Calu3 (cell line): ENCODE measurements at regions not wholly inside any gene's neighbourhood (a gene's known extent, or its start where the extent isn't known, plus 50 kb on each side); places are given as distances from the start of the nearest gene placed in this dataset.

Source experiments
- BruUV-seq: library from RNA; stranded (reverse); fragments of 400-500 nt; replicated peaks from 2 replicates; lab custom pipeline; 2021; lab: Mats Ljungman, UMichigan
- CTCF ChIA-PET: fragments of 300-600 bp; sonication (Branson Sonifier 250); formaldehyde crosslinking; loops from one replicate; lab custom pipeline; 2022; ENCODE audit warnings: antibody characterized with exemption; lab: Charles Lee
- DNase-seq: peaks from one replicate; pipeline ENCODE4 v3.0.0; 2022
- H3K27ac Mint-ChIP-seq: one replicate; pipeline ENCODE4 v1.8.0; 2022; ENCODE audit warnings: mixed read lengths; ENCODE audit not compliant: unreplicated experiment
- H3K27me3 Mint-ChIP-seq: one replicate; pipeline ENCODE4 v1.8.0; 2022; ENCODE audit warnings: mixed read lengths; ENCODE audit not compliant: unreplicated experiment
- H3K36me3 Mint-ChIP-seq: one replicate; pipeline ENCODE4 v1.8.0; 2022; ENCODE audit warnings: mild to moderate bottlenecking, moderate library complexity, mixed read lengths; ENCODE audit not compliant: insufficient read depth, unreplicated experiment
- H3K4me1 Mint-ChIP-seq: one replicate; pipeline ENCODE4 v1.8.0; 2022; ENCODE audit warnings: mild to moderate bottlenecking, low read depth, mixed read lengths; ENCODE audit not compliant: unreplicated experiment
- H3K4me3 Mint-ChIP-seq: one replicate; pipeline ENCODE4 v1.8.0; 2022; ENCODE audit warnings: mild to moderate bottlenecking, low read depth, moderate library complexity, mixed read lengths; ENCODE audit not compliant: unreplicated experiment
- H3K9me3 Mint-ChIP-seq: one replicate; pipeline ENCODE4 v1.8.0; 2022; ENCODE audit warnings: low read depth, mixed read lengths; ENCODE audit not compliant: unreplicated experiment
- intact Hi-C: fragments of 100-400 bp; cut with micrococcal nuclease; formaldehyde crosslinking; loops from one replicate; pipeline ENCODE4 v1.10.0; 2022; ENCODE audit not compliant: unreplicated experiment
- TF ChIP-seq, protein P1 (sequence below): fragments of 200-600 bp; IDR thresholded peaks from one replicate; pipeline ENCODE4 v1.8.0; 2022; ENCODE audit warnings: antibody characterized with exemption; ENCODE audit not compliant: unreplicated experiment

DNA sequence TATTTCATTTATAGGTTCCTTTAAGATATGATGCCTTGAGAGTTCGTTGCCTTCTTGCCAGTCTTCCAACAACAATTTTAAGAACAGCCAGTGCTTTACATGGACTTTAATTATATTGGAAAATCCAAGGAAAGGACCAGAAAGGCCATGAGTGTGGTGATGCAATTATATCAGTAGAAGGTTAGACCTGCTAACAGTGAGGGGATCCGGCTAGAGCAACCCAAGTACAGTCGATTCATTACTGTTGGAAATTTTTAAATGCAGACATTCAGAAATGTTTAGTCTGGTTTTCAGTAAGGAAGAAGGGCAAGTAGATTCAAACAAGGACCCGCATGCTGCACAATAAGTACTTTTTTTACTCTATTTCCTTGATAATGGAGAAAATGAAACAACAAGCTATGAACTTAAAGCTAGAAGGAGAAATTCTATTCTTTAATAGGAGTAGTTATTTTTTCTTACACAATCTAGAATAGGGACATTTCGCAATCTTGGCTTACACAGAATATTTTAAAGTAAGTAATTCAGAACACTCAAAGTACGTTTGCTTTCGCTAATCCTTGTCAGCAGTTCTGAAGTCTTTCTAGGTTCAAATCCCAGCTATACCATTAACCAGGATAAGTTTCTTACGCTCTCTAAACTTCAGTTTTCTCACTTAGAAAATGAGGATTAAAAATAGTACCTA lies 405.5 kb downstream of the MEIS1 start:
- H3K4me1 Mint-ChIP-seq, result peaks cover 22% of the 10 kb centered on the region
- TF ChIP-seq, protein P1, sequence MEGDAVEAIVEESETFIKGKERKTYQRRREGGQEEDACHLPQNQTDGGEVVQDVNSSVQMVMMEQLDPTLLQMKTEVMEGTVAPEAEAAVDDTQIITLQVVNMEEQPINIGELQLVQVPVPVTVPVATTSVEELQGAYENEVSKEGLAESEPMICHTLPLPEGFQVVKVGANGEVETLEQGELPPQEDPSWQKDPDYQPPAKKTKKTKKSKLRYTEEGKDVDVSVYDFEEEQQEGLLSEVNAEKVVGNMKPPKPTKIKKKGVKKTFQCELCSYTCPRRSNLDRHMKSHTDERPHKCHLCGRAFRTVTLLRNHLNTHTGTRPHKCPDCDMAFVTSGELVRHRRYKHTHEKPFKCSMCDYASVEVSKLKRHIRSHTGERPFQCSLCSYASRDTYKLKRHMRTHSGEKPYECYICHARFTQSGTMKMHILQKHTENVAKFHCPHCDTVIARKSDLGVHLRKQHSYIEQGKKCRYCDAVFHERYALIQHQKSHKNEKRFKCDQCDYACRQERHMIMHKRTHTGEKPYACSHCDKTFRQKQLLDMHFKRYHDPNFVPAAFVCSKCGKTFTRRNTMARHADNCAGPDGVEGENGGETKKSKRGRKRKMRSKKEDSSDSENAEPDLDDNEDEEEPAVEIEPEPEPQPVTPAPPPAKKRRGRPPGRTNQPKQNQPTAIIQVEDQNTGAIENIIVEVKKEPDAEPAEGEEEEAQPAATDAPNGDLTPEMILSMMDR, result no peak
- no peak overlapping the region for H3K27ac Mint-ChIP-seq
- H3K36me3 Mint-ChIP-seq, result no peaks in the 10 kb centered on the region
- no TSS peak for BruUV-seq
- H3K9me3 Mint-ChIP-seq, result no peaks in the 10 kb centered on the region
- intact Hi-C loops, result no loop called here
- H3K27me3 Mint-ChIP-seq, result no peaks in the 10 kb centered on the region
- no peak overlapping the region for H3K4me3 Mint-ChIP-seq
- CTCF ChIA-PET, result interaction anchor here (1.2 kb wide), 1 partner anchor 32 kb away, joined by 3 read pairs; no protein-coding TSS in a partner anchor
- no peak for DNase-seq

DNA sequence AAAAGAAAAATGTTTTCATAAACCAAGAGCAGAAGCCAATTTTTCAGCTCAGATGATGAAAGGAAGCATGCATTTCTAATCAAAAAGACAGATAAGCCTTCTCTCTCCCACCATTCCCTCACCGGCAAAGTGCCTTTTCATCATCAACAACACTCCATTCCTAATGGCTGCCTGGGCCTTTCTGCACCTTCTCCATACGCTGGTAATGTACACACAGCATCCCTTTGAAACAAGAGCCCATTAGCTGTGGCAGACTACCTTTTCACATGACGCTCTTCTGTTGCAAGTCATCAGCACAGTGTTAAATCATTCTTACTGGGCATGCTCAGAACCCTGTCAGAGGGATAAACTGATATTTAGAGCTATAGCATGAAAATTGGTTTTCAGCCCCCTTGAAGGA lies 408.9 kb downstream of the MEIS1 start:
- DNase-seq, result no peak
- no peaks in the 10 kb centered on the region for H3K36me3 Mint-ChIP-seq
- no peak overlapping the region for H3K27ac Mint-ChIP-seq
- TF ChIP-seq, protein P1, result no peak
- no peaks in the 10 kb centered on the region for H3K9me3 Mint-ChIP-seq
- no TSS peak for BruUV-seq
- H3K4me1 Mint-ChIP-seq, result peaks cover 42% of the 10 kb centered on the region
- H3K27me3 Mint-ChIP-seq, result no peaks in the 10 kb centered on the region
- CTCF ChIA-PET, result interaction anchor here (0.5 to 0.6 kb wide), 2 partner anchors 12 to 202 kb away, joined by 4 read pairs; no protein-coding TSS in a partner anchor
- intact Hi-C loops, result no loop called here
- H3K4me3 Mint-ChIP-seq, result no peak overlapping the region

DNA sequence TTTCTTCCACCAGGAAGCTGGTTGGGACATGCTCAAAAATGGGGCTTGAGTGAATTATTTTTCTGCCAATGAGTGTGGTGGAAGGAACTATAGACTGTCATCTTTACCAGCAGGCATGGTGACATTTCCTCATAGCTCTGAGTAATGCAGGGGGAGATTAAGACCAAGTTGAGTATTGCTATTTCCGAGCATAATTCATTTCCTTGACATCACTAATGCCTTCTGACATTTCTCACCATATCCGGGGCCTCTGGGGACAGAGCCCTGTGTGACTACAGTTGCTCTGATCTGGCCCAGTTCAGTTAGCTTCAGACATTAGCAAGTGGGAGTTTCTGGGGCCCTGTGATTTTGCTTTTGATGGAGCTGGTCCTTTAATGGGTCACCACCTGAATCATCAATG lies 410.4 kb downstream of the MEIS1 start:
- CTCF ChIA-PET, result no interaction called here
- H3K4me1 Mint-ChIP-seq, result peaks cover 28% of the 10 kb centered on the region
- TF ChIP-seq, protein P1, result no peak
- no peaks in the 10 kb centered on the region for H3K9me3 Mint-ChIP-seq
- DNase-seq, result no peak
- BruUV-seq, result no TSS peak
- no peaks in the 10 kb centered on the region for H3K27me3 Mint-ChIP-seq
- intact Hi-C loops, result no loop called here
- H3K36me3 Mint-ChIP-seq, result no peaks in the 10 kb centered on the region
- H3K27ac Mint-ChIP-seq, result no peak overlapping the region
- no peak overlapping the region for H3K4me3 Mint-ChIP-seq

DNA sequence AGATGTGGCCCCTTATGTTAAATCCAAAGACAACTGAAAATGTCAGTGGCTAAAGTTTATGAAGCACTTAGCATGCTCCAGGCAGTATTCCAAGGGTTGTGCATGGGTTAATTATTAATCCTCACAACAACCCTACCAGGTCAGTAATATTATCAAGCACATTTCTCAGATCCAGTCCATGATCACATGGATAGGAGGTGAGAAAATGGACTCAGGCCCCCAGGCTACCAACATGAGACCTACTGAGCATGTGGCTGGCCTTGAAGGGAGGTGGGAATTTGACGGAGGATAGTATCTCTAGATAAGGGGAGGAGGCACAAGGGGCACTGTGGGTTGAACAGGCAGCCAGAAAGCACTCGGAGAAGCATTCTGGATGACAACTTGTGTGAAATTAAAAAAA lies 412.0 kb downstream of the MEIS1 start:
- no peaks in the 10 kb centered on the region for H3K9me3 Mint-ChIP-seq
- peak; percentile 6 for DNase-seq
- CTCF ChIA-PET, result no interaction called here
- TF ChIP-seq, protein P1, result no peak
- no peaks in the 10 kb centered on the region for H3K27me3 Mint-ChIP-seq
- no TSS peak for BruUV-seq
- H3K27ac Mint-ChIP-seq, result peak overlapping the region; percentile 82
- H3K36me3 Mint-ChIP-seq, result no peaks in the 10 kb centered on the region
- H3K4me1 Mint-ChIP-seq, result peaks cover 20% of the 10 kb centered on the region
- no peak overlapping the region for H3K4me3 Mint-ChIP-seq
- intact Hi-C loops, result no loop called here
